HG03575 (cell line): ENCODE measurements at regions not wholly inside any gene's neighbourhood (a gene's known extent, or its start where the extent isn't known, plus 50 kb on each side); places are given as distances from the start of the nearest gene placed in this dataset.

Experiments used
- ATAC-seq: cut with Tn5 transposase; IDR thresholded peaks from one replicate; pipeline ENCODE4 v1.9.1; 2021; ENCODE audit not compliant: unreplicated experiment, insufficient number of reproducible peaks, low FRiP score; ENCODE audit errors: extremely low read depth

DNA sequence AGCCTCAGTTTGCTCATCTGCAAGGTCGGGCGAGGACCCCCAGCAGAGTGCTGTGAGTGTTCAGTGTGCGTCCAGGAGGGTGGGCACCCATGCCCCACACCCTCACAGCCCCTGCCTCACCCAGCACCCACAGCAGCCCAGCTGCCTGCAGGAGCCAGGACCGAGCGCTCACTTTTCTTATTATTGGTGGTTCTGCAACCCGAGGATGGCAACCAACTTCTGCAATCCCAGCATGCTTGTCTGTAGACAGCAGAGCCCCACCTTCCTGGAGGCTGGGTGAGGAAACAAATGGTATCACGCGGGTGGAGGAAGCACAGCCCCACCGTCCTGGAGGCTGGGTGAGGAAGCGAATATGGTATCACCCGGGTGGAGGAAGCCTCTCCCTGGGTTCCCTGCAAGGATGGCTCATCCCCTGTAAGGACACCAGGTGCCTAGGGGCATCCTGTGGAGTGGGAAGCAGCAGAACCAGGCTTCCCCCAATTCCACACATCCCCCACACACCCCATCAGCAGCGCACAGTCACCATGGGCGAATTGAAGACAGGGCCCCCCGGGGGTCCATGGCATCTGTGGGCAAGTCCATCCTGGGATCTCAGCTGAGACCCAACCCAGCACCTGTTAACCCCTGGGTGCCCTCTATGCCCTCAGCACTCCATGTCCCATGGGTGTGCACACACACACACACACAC, 220.5 kb upstream of the RAB6C start:
- ATAC-seq, result no peak

DNA sequence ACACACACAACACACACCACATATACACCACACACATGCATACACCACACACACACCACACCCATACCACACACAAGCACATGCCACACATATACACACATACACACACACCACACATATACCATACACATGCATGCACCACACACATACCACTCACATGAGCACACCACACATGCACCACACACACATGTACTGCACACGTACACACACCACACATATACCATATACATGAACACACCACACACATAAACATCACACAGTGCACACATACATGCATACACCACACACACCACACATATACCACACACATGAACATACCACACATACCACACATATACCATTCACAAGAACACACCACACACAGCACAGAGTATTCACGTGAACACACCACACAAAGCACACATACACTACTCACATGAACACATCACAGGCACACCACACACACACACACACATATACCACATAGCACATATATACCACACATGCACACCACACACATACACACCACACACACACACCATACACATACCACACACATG, 219.9 kb upstream of the RAB6C start:
- no peak for ATAC-seq

DNA sequence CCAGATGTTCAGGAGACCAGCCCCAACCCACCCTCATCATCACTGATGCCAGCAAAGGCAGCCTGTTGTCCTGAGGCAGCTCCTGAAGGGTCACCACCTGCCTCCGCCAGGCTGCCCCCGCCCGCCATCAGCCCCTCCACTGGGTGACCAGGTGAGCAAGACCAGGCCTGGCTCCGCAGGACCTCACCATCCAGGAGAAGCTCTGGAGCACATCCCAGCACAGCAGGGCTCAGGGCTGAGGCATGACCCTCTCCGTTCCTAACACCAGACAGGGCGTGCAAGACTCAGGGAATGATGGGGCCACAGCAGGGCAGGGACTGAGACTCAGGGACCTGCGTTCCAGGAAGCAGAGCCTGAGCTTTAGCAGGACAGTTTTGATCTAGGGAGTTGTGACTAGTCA, 218.8 kb upstream of the RAB6C start:
- ATAC-seq, result no peak

DNA sequence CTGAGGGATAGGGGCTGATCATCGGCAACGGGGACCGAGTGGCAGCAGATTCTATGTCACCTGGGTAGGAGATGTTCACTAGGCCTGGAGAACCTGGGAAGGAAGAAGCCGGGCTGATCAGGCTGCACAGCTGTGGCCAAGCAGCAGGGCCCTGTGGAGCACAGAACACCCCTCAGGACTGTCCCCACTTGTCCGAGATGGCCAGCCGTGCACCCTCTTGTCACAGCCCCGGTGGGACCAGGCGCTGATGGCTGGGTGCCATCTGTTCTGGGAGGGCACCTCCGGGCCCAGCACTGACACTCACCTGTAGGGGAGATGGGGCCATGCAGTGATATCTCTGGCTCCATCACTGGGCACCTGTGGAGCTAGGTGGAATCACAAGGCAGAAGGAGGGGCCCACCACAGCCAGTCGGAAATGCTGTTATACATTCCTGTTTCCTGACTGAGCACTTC, 217.9 kb upstream of the RAB6C start:
- no peak for ATAC-seq

DNA sequence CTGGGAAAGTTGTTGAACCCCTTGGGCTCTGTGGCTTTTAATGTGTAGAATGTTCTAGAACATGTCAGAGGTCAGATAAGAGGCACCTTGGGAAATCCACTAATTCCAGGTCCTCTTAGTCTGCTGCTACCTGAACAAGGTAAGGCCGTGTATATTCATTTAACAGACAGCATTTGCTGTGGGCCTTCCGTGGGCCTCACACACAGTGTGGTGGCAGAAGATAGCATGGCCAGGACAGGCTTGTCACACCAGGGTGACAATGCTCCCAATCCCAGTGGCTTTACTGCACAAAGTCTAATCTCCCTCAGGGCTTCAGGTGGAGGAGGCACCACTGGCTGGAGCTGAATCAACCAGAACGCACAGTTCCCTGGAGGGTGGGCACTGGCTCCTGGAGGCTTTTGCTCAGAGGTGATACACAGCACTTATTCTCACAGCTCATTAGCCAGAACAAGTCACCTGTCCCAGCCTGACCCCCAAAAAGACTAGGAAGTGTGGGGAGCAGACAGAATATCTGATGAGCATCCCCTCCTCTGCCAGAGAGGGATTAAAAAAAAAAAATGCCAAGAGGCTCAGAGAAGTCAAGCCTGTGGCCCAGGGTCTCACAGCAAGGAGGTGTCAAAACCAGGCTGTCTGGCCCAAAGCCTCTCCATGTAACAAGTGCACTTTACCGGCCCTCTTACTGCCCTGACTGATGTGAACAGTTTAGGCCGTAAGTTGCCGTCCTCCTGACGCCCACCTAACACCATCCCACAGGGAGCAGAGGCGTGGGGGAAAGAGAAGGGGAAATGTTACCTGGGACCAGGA, 216.9 kb upstream of the RAB6C start:
- no peak for ATAC-seq

DNA sequence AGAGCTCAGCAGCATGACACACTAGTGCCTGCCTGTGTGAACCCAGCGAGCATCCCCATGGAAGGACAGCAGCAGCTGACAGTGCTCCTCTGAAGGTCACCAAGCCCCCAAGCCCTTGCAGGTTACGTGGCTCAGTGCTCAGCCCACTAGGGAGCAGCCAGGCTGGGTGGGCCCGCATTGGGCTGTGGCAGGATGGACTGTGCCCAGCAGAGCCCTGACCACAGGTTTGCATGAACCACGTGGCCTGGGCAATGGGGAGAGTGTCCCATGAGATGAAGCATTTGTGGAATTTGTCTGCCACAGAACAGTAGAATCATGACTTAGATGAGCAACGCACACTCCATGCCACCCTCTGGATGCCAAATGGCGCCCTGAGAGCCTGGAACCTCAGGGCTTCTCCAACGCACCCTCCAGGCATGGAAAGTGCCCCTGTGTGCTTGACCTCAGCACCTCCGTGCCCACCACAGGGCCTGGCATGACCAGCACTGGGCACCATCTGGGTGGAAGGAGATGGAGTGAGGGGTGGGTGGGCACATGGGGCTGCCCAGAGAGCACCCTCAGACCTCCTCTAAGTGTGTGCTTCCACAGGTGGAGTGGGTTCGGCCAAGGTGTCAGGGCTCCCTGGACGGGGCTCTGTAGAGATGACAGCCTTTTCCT, 216.1 kb upstream of the RAB6C start:
- no peak for ATAC-seq

DNA sequence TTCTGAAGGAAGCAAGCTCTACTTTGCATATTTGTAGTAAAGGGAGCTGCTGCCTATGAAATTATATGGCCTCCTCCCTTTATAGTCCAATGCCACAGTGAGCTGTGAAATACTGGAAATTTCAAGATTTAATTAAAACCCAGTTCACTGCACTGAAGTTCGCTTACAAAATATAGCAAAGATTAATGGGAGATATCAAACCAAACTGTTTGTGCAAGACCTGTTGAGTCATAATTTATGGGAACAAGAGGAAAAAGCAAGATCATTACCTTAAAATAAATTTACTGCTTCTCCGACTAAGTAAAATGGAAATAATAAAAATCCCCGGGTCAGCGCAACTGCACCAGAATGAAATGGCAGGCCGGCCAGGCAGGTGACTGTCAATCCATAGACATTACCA, 215.5 kb upstream of the RAB6C start:
- ATAC-seq, result no peak

DNA sequence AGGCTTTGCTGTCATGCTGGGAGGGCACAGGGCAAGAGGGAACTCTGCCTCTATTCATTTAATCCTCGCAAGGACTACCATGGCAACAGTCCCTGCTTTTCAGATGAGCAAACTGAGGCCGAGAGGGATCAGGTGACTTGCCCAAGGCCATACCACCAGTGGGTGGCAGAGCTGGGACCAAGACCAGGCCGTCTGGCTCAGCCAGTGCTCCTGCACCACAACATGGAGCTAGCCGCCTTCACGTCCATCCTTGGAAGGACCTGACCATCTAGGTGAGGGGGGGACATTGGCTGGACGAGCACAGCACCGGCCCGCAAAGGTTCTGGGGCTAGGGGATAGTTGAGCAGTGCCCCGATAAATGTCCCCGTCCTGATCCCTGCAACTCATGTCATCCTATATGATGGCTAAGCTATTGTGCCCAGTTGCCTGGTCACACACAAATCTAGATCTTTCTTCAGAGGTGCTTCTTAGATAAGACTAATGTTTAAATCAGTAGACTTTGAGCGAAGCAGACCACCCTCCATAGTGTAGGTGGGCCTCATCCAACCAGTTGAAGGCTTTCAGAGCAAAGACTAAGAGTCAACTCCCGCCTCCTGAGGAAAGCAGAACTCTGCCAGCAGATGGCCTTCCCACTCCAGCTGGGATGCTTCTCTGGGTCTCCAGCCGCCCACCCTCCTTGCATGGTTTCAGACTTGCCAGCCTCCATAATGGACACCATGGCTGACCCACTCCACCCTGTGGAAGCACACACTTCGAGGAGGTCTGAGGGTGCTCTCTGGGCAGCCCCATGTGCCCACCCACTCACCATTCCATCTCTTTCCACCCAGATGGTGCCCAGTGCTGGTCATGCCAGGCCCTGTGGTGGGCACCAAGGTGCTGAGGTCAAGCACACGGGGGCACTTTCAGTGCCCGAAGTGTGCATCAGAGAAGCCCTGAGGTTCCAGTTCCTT, 214.8 kb upstream of the RAB6C start:
- no peak for ATAC-seq

DNA sequence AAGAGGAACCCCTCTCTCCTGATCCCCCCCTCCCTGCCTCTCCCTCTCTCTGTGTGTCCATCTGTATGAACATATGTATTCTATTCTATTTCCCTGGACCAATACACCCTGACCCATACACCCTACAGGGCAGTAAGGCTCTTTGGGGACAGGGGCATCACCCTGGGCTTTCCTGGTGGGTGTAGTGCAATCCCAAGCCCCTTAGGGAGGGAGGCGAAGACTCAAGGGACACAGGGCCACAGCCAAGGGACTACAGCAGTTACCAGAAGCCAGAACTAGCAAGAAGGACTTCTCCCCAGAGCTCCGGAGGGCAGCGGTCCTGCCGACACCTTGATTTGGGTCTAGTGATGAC, 214.2 kb upstream of the RAB6C start:
- no peak for ATAC-seq

DNA sequence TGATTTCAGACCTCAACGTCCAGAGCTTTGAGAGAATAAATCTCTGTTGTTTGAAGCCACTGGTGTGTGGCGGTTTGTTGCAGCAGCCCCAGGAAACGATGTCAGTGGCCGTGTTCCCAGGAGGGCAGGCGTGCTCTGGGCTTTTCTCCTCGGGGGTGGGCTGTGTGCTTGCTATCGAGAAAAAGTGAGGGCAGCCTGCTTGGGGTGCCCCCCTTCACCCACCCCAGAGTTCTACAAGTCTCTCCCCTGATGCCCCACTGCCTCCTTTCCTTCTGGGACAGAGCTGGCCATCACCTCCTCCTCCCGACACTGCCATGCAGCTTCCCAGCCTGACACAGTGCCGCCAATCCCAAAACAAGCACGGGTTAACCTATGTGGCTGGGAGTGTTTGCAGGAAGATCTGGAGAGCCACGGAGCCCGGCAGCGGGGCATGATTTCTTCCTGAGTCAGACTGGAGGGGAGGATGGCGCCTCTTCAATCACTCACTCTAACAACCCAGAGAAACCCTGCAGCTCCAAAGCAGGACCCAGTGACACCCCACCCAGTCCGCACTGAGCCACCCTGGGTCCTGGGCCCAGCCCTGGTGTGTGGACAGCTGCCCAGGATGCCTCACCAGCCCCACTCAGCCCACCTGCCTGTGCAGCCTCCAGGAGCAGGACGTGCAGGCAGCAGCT, 213.7 kb upstream of the RAB6C start:
- no peak for ATAC-seq

DNA sequence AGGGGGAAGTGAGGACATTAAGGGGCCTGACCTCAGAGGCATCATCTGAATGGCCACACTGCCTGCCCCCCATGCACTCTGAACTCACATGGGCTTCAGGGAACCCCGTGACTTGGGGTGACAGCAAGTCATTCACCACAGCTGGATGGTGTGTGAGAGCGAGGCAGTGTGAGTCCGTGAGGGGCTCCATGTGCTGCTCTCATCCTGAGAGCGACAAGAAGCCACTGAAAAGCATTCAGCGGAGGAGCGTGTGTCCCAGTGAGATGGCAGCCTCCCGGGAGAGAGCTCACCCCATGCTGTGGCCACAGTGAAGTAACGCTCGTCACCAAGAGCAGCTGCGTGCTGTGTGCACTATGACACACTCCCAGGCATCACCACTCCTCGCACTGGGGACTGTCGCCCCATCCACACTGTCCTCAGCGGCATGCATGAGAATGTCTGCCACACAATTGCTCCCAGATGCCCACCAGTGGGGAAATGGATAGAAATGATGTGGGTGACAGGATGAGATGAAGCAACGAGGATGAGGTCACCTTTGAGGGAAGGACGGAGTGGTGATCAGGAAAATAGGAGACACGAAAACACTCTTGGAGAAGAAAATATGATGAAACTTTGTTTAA, 213.0 kb upstream of the RAB6C start:
- ATAC-seq, result no peak

DNA sequence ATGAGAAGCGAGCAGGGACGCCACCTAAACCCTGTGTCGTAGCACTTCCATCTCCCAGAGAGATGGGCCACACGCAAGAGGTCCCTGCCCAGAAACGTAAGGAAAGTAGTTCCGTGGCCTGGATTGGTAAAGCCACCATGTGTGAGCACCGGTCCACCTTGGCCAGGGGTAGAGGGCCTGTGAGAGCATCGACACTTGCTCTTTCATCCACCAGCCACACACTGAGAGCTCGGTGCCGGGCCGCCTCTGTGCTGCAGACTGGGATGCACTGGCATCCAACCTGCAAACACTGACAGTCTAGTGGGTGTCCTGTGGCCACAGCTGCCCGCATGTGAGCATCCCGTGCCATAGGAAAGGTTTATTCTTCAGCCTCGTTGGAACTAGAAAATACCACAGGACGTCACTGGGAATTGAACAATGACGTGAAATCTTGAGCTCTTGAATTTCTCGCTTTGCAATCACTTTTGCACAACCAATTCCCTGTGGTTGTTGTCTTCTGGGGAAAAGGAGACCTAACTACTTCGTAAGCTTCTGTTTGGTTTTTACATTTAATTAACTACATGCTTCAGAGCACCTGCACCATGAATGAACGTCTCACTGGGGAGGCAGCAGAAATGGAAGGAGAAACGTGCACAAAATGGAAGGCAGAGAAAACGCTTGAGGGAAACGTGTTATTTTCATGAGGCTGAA, 212.0 kb upstream of the RAB6C start:
- ATAC-seq, result no peak

DNA sequence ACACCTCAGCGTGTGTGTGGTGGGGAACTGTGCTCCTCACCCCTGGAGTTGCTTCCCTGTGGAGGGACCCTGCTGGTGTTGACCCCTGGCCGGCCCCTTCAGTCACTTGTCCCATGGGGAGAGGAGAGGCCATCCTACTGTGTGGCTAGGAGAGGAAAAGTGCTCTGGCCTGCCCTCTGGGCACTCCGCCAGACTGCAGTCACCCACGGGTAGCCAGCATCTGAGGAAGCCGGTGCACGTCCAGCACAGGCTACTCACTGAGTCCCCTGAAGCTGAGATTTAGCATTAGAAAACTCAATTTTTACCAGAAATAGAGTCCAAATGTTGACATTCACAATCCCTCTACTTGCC, 211.5 kb upstream of the RAB6C start:
- no peak for ATAC-seq

DNA sequence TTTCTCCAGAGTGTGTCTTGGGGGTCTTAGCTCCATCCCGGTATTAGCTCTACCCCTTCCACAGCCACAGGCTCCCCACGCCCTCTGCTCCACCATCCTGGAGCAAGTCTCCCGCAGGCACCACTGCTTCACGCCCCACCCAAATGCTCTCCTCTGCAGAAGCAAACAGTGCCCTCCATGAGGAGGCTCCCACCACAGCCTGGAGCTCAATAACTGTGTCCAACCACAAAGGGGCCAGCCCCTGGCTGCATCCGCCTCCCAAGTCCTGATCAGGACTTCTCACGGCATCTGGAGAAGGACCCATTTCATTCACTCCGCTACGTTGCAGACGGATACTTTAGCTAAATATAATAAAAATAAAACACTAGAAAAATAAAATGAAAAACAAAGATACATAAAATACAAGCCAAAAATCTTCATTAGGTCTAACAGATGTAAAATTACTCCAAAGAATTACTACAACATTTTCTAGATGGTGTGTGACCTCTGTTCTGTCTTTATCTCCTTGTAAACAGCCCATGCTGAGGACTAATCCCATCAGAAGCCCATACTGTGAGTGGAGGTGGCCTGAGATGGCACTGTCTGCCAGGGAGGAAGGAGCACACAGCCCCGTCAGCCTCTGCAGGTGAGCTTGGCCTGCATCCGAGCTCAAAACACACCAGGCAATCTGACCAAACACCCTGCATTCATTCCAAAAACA, 210.8 kb upstream of the RAB6C start:
- ATAC-seq, result no peak

DNA sequence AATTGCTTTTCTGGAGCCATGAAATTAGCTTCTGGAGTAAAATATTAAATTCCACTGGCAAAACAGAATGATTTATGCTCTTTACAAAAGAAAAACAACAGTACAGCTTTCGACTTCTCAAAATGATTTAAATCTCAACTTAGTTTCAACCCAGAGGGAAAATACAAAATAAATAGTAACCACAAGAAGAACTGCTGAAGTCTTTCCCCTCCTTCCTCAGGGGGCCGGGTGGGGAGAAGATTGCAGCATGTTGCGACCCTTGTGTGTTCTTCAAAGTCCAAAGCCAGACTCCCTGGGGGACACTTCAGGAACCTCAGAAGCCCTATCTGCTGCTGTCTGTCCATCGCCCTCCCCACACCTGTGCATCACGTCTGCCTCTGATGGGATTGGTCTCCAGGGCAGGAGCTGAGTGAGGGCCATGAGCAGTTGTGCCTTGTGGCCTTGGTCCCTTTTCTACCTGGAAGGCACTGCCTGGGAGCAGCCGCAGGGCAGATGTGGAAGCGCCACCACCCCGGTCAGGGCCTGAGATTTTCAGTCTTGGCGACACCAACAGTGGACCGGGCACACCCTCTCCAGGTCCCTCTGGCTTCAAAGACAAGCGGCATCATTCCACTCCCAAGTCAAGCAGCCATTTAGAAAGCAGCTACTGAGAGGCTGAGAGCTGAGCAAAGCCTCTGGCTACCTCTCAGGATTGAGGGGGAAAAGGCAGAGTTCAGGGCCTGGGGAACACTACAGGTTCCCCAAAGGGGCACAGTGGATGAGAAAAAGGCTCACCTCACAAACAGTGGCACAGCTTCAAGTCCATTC, 210.1 kb upstream of the RAB6C start:
- no peak for ATAC-seq
